GM12864 (cell line): ENCODE measurements at regions not wholly inside any gene's neighbourhood (a gene's known extent, or its start where the extent isn't known, plus 50 kb on each side); places are given as distances from the start of the nearest gene placed in this dataset.
"Not testable (repeated sequence)": the region's sequence is repeated elsewhere in the genome, so short reads cannot be mapped to it uniquely, and the experiment has no call there.

Source experiments
- DNase-seq: peaks from one replicate; pipeline ENCODE4 v3.0.0-alpha.2; 2011; ENCODE audit warnings: low read depth
- H3K4me3 ChIP-seq: 2 replicates; pipeline ENCODE4 v1.5.1; 2011; ENCODE audit warnings: mild to moderate bottlenecking, low read depth, low read length, control low read depth
- CTCF ChIP-seq: IDR thresholded peaks from 2 replicates; pipeline ENCODE4 v1.5.1; 2011; ENCODE audit warnings: low read depth, mild to moderate bottlenecking, moderate library complexity, low read length, control low read depth, inconsistent platforms; ENCODE audit errors: missing control alignments

- DNase-seq, result no peak
- TF ChIP-seq CTCF, result no peak
- H3K4me3 ChIP-seq, result no peak overlapping the region
Observed at GRCh38 chr17:20797292-20797691, 217.8 kb downstream of the CDRT15L2 start.

DNA sequence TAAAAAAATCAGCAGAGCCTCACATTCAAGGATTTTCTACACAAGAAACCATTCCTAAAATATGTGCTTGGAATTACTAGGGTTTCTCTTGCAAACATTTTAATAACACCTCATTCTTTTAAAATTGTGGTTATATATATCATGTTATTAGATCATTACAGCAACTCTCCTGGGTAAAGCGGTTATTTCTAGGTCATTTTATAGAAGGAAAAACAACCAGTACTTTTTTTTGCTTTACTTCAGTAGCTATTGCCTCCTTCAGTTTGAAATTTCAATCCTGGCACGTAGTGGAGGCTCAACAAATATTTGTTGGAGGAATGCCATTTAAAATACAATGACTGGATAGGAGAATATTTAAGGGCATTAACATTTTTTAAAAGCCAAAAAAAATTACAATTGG is 220.6 kb downstream of the CDRT15L2 start:
- TF ChIP-seq CTCF, result no peak
- DNase-seq, result no peak
- H3K4me3 ChIP-seq, result no peak overlapping the region

GRCh38 chr17:20805751-20806150 is 226.2 kb downstream of the CDRT15L2 start:
- no peak for DNase-seq
- no peak overlapping the region for H3K4me3 ChIP-seq
- TF ChIP-seq CTCF, result no peak

GRCh38 chr17:20807566-20807965 is 228.0 kb downstream of the CDRT15L2 start:
- DNase-seq, H3K4me3 ChIP-seq: not testable (repeated sequence)

DNA sequence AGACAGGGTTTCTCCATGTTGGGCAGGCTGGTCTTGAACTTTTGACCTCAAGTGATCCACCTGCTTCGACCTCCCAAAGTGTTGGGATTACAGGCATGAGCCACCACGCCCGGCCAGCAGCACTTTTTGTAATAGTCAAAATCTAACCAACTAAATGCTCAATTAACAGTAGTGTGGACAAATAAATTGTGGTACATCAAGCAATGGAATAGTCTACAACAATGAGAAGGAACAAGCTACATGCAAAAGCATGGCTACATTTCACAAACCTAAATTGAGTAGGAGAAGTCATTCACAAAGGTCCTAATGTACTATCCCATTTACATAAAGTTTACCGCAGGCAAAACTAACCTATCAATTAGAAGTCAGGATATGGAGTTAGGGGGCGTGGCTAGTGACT is 227.4 kb downstream of the USP22 start:
- DNase-seq, H3K4me3 ChIP-seq: not testable (repeated sequence)

DNA sequence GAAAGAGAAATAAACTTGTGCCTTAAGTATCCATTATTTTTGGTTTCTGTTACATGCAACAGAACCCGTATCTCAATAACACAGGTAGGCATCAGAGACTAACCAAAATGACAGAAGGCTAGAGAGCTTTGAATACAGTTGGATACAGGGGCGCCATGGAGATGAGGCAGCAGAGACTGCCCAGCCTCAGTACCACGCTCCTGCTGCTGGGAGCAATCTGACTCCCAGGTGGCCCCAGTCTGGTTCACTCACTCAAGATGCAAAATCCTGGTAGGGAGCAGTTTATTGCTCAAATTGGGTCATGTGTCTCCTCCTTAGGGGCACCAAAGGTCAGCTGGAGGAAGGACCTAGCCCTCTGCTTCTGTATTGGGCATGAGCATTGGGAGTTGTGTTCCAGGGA is 218.9 kb downstream of the USP22 start:
- no peak for TF ChIP-seq CTCF
- H3K4me3 ChIP-seq, result no peak overlapping the region
- DNase-seq, result no peak

DNA sequence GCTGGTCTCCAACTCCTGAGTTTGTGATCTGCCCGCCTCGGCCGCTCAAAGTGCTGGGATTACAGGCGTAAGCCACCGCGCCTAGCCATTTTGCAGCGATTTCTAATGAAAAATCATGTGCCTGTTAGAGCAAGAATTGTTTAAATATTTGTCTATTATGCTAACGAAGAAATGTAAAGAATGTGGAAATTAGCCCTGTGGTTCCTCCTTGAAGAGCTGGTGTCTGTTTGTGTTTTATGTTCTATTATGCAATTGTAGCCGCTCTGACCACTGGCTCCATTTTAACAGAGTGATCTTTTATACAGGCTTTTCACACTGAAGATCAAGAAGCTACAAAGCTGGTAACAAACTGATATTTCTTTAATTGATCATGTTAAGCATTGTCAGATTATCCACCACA is 217.3 kb downstream of the USP22 start:
- no peak for TF ChIP-seq CTCF
- H3K4me3 ChIP-seq, result no peak overlapping the region
- no peak for DNase-seq

- DNase-seq, H3K4me3 ChIP-seq: not testable (repeated sequence)
Observed at GRCh38 chr17:20840453-20840852, 202.4 kb downstream of the USP22 start.

DNA sequence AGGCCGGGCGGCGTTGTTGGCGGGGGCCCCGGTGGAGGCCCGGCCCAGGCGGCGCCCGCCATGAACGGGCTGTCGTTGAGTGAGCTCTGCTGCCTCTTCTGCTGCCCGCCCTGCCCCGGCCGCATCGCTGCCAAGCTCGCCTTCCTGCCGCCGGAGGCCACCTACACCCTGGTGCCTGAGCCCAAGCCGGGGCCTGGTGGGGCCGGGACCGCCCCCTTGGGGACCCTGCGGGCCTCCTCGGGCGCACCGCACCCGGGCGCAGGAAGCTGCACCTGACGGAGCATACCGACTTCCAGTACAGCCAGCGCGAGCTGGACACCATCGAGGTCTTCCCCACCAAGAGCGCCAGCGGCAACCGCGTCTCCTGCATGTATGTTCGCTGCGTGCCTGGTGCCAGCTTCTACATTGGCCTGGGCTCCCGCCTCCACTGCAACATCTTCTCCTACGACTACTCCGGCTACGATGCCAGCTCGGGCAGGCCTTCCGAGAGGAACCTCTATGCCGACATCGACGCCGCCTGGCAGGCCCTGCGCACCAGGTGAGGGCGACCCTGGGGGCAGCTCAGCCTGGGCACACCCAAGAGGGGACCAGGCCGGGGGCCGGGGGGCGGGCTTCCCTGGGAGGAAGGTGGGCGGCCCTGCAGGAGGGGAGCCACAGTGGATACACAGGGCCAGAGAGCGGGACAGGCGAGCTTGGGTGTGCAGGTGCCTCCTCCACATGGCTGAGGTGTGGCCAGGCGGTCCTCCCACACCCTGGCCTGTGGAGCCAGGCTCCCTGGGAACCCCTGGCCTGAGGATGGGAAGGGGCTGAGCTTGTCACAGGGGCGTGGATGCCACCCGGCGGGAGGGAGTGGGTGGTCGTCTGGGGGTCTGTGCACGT is 201.6 kb downstream of the USP22 start:
- H3K4me3 ChIP-seq, DNase-seq: not testable (repeated sequence)

DNA sequence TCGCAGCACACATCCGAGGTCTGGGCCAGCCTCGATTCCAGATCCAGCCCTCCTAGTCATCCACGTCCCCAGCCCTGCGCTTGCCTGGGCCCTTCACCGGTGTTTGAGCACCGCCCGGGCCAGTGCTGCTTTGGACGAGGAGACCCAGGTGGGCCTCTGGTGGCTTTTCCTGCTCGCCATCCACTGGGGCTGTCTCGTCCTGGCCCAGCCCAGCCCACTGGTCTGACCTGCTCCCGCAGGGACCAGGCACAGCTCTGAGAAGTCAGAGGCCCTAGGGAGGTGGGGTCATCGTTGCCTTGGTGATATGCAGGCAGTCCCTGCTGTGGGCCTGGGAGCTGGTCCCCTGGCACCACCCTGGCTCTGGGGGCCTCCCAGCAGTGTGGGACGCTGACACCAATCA is 200.8 kb downstream of the USP22 start:
- DNase-seq, H3K4me3 ChIP-seq: not testable (repeated sequence)

DNA sequence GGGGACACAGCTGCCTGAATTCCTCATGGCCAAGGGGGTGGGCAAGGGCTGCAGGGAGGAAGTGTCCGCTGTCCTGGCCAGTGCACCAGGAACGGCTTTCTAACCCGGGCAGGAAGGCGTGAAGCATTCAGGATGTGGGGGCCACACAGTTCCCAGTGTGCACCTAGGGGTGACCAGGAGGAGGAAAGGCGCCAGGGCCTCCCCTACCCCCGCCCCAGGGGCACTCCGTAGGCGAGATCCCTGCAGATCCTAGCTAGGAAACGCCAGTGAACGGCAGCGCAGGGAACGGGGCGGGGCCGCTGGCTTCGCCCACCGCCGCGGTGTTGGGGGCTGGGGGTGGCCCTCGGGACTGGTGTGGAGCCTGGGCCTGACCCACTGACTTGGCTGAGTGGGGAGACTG is 199.6 kb downstream of the USP22 start:
- H3K4me3 ChIP-seq, DNase-seq: not testable (repeated sequence)

- H3K4me3 ChIP-seq, DNase-seq: not testable (repeated sequence)
Observed at GRCh38 chr17:20843799-20844553, 198.8 kb downstream of the USP22 start.
